HEK293 (cell line): ENCODE measurements at regions not wholly inside any gene's neighbourhood (a gene's known extent, or its start where the extent isn't known, plus 50 kb on each side); places are given as distances from the start of the nearest gene placed in this dataset.

Source experiments
- CTCF ChIA-PET: fragments of 350-600 bp; formaldehyde crosslinking; extraction: SDS; loops from one replicate; lab custom pipeline; 2021; ENCODE audit warnings: antibody characterized with exemption; lab: Yijun Ruan, JAX
- POLR2A ChIA-PET: fragments of 300-600 bp; formaldehyde crosslinking; extraction: SDS; loops from one replicate; lab custom pipeline; 2020; ENCODE audit warnings: antibody characterized with exemption, inconsistent platforms; lab: Yijun Ruan, JAX
- H3K27ac ChIP-seq: fragments of 200-500 bp; sonication (Bioruptor generic); 2 replicates; pipeline ENCODE4 v1.5.1; 2014; ENCODE audit warnings: low read depth, low read length, control low read depth, inconsistent platforms; ENCODE audit errors: extremely low read depth
- H3K36me3 ChIP-seq, 2 experiments: fragments of 200-500 bp in 1 of 2; sonication (Bioruptor generic) in 1 of 2; 1 replicate in 1 of 2; 2 replicates in 1 of 2; pipeline ENCODE4 v1.5.1; 2014 to 2017; ENCODE audit warnings: inconsistent platforms in 2 of 2, low read length in 2 of 2; ENCODE audit not compliant: control insufficient read depth in 2 of 2, insufficient read depth in 1 of 2
- H3K4me1 ChIP-seq: fragments of 200-500 bp; sonication (Bioruptor generic); 2 replicates; pipeline ENCODE4 v1.5.1; 2014; ENCODE audit warnings: mild to moderate bottlenecking, low read length, inconsistent platforms; ENCODE audit not compliant: control insufficient read depth, insufficient read depth
- H3K4me3 ChIP-seq: 2 replicates; pipeline ENCODE4 v1.5.1; 2011; ENCODE audit warnings: low read depth, mild to moderate bottlenecking, control low read depth, low read length, moderate library complexity
- H3K9me3 ChIP-seq: fragments of 200-500 bp; sonication (Bioruptor generic); 2 replicates; pipeline ENCODE4 v1.5.1; 2014; ENCODE audit warnings: low read depth, low read length, inconsistent platforms; ENCODE audit not compliant: control insufficient read depth, insufficient read depth
- PBX3 ChIP-seq: sonication (generic); formaldehyde crosslinking; IDR thresholded peaks from 2 replicates; pipeline ENCODE4 v1.8.1; 2022; ENCODE audit warnings: mild to moderate bottlenecking, moderate library complexity, missing genetic modification reagents
- SETDB1 ChIP-seq: IDR thresholded peaks from one replicate; pipeline ENCODE4 v1.6.1; 2017; ENCODE audit warnings: mild to moderate bottlenecking, low read length, moderate library complexity, mixed read lengths; ENCODE audit not compliant: insufficient read length
- TRIM28 ChIP-seq: IDR thresholded peaks from 2 replicates; pipeline ENCODE4 v1.6.1; 2011; ENCODE audit warnings: low read length, control low read depth, borderline replicate concordance
- ZBTB7A ChIP-seq: fragments of 450-650 bp; formaldehyde crosslinking; IDR thresholded peaks from 2 replicates; pipeline ENCODE4 v1.5.1; 2016; ENCODE audit warnings: low read depth, missing biosample characterization, missing genetic modification characterization
- ZNF26 ChIP-seq: fragments of 450-650 bp; formaldehyde crosslinking; IDR thresholded peaks from 2 replicates; pipeline ENCODE4 v1.5.1; 2016; ENCODE audit warnings: missing biosample characterization, missing genetic modification characterization
- ZNF510 ChIP-seq: fragments of 450-650 bp; formaldehyde crosslinking; IDR thresholded peaks from 2 replicates; pipeline ENCODE4 v1.5.1; 2018; ENCODE audit warnings: mild to moderate bottlenecking, missing genetic modification characterization, missing biosample characterization; ENCODE audit not compliant: insufficient replicate concordance
- ZNF529 ChIP-seq: fragments of 450-650 bp; formaldehyde crosslinking; IDR thresholded peaks from 2 replicates; pipeline ENCODE4 v1.5.1; 2017; ENCODE audit warnings: missing genetic modification characterization, missing biosample characterization; ENCODE audit not compliant: insufficient replicate concordance
- ZNF549 ChIP-seq: fragments of 450-650 bp; IDR thresholded peaks from 2 replicates; pipeline ENCODE4 v1.5.1; 2018; ENCODE audit warnings: missing biosample characterization, missing genetic modification characterization, mild to moderate bottlenecking, inconsistent platforms, moderate library complexity
- ZNF610 ChIP-seq: fragments of 450-650 bp; formaldehyde crosslinking; IDR thresholded peaks from 2 replicates; pipeline ENCODE4 v1.5.1; 2016; ENCODE audit warnings: missing biosample characterization, missing genetic modification characterization, borderline replicate concordance
- ZNF621 ChIP-seq: fragments of 450-650 bp; formaldehyde crosslinking; IDR thresholded peaks from 2 replicates; pipeline ENCODE4 v1.5.1; 2017; ENCODE audit warnings: missing biosample characterization, missing genetic modification characterization
- ZNF626 ChIP-seq: fragments of 450-650 bp; sonication (Bioruptor Pico); formaldehyde crosslinking; IDR thresholded peaks from 2 replicates; pipeline ENCODE4 v1.5.1; 2018; ENCODE audit warnings: missing biosample characterization, missing genetic modification characterization, inconsistent platforms
- ZNF670 ChIP-seq: fragments of 450-650 bp; formaldehyde crosslinking; IDR thresholded peaks from 2 replicates; pipeline ENCODE4 v1.5.1; 2016; ENCODE audit warnings: missing biosample characterization, missing genetic modification characterization, low read depth
- ZSCAN16 ChIP-seq: fragments of 450-650 bp; formaldehyde crosslinking; IDR thresholded peaks from 2 replicates; pipeline ENCODE4 v1.5.1; 2016; ENCODE audit warnings: missing biosample characterization, missing genetic modification characterization
- TF ChIP-seq, protein P1 (sequence below): fragments of 450-650 bp; formaldehyde crosslinking; IDR thresholded peaks from 2 replicates; pipeline ENCODE4 v1.5.1; 2016; ENCODE audit warnings: missing biosample characterization, missing genetic modification characterization
- TF ChIP-seq, protein P2 (sequence below): fragments of 450-650 bp; formaldehyde crosslinking; IDR thresholded peaks from 2 replicates; pipeline ENCODE4 v1.5.1; 2016; ENCODE audit warnings: missing biosample characterization, missing genetic modification characterization, borderline replicate concordance
- TF ChIP-seq, protein P3 (sequence below): fragments of 450-650 bp; formaldehyde crosslinking; IDR thresholded peaks from 2 replicates; pipeline ENCODE4 v1.5.1; 2016; ENCODE audit warnings: missing biosample characterization, missing genetic modification characterization, borderline replicate concordance
- TF ChIP-seq, protein P4 (sequence below): fragments of 450-650 bp; formaldehyde crosslinking; IDR thresholded peaks from 2 replicates; pipeline ENCODE4 v1.5.1; 2016; ENCODE audit warnings: missing biosample characterization, missing genetic modification characterization
- TF ChIP-seq, protein P5 (sequence below): fragments of 450-650 bp; formaldehyde crosslinking; IDR thresholded peaks from 2 replicates; pipeline ENCODE4 v1.5.1; 2016; ENCODE audit warnings: missing biosample characterization, missing genetic modification characterization

- H3K27ac ChIP-seq = no peak overlapping the region
- POLR2A ChIA-PET = no interaction called here
- H3K4me3 ChIP-seq = no peak overlapping the region
- TF ChIP-seq ZNF670 (tag by site-specific recombination) = no peak
- TF ChIP-seq, protein P1, sequence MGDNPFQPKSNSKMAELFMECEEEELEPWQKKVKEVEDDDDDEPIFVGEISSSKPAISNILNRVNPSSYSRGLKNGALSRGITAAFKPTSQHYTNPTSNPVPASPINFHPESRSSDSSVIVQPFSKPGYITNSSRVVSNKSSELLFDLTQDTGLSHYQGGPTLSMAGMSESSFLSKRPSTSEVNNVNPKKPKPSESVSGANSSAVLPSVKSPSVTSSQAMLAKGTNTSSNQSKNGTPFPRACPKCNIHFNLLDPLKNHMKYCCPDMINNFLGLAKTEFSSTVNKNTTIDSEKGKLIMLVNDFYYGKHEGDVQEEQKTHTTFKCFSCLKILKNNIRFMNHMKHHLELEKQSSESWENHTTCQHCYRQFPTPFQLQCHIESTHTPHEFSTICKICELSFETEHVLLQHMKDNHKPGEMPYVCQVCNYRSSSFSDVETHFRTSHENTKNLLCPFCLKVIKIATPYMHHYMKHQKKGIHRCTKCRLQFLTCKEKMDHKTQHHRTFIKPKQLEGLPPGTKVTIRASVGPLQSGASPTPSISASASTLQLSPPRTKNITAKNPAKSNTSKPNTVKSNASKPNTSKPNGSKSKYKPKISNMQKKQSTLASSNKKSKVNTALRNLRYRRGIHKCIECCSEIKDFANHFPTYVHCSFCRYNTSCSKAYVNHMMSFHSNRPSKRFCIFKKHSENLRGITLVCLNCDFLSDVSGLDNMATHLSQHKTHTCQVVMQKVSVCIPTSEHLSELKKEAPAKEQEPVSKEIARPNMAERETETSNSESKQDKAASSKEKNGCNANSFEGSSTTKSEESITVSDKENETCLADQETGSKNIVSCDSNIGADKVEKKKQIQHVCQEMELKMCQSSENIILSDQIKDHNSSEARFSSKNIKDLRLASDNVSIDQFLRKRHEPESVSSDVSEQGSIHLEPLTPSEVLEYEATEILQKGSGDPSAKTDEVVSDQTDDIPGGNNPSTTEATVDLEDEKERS (tag by site-specific recombination) = 0 out of 2 replicates have a peak, but pooled peaks have one; percentile 37
- peak; percentile 56; the same call in 1 of the 2 replicates for TF ChIP-seq ZNF626
- TF ChIP-seq ZNF621 (tag by site-specific recombination) = no peak
- peak; percentile 77; the same call in 1 of the 2 replicates for TF ChIP-seq ZNF549 (tag by site-specific recombination)
- no peak for TF ChIP-seq ZBTB7A
- TF ChIP-seq TRIM28 = peak; percentile 69; the same call in 1 of the 2 replicates
- peak; percentile 6 for TF ChIP-seq ZNF510 (tag by site-specific recombination)
- TF ChIP-seq ZNF610 (tag by site-specific recombination) = no peak; the same call in 1 of the 2 replicates
- peak; percentile 99 for TF ChIP-seq SETDB1
- no peaks in the 10 kb centered on the region for H3K36me3 ChIP-seq
- CTCF ChIA-PET = interaction anchor here (0.7 kb wide), 1 partner anchor 13 kb away, joined by 3 read pairs; no protein-coding TSS in a partner anchor
- no peaks in the 10 kb centered on the region; the same call in none of the 2 replicates for H3K9me3 ChIP-seq
- H3K4me1 ChIP-seq = no peaks in the 10 kb centered on the region
These were observed 308.2 kb upstream of the GLI3 start for GRCh38 chr7:42545049-42545724.

GRCh38 chr7:42543953-42544352 lies 306.9 kb upstream of the GLI3 start:
- H3K9me3 ChIP-seq = no peaks in the 10 kb centered on the region; the same call in none of the 2 replicates
- H3K4me3 ChIP-seq = no peak overlapping the region
- no peaks in the 10 kb centered on the region for H3K4me1 ChIP-seq
- POLR2A ChIA-PET = no interaction called here
- H3K36me3 ChIP-seq = no peaks in the 10 kb centered on the region
- CTCF ChIA-PET = interaction anchor here (0.6 kb wide), 1 partner anchor 108 kb away, joined by 4 read pairs; no protein-coding TSS in a partner anchor
- H3K27ac ChIP-seq = no peak overlapping the region
- TF ChIP-seq, protein P2, sequence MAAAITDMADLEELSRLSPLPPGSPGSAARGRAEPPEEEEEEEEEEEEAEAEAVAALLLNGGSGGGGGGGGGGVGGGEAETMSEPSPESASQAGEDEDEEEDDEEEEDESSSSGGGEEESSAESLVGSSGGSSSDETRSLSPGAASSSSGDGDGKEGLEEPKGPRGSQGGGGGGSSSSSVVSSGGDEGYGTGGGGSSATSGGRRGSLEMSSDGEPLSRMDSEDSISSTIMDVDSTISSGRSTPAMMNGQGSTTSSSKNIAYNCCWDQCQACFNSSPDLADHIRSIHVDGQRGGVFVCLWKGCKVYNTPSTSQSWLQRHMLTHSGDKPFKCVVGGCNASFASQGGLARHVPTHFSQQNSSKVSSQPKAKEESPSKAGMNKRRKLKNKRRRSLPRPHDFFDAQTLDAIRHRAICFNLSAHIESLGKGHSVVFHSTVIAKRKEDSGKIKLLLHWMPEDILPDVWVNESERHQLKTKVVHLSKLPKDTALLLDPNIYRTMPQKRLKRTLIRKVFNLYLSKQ = no peak
- no peak for TF ChIP-seq ZNF529 (tag by site-specific recombination)
- no peak for TF ChIP-seq PBX3 (CRISPR knock-in tag)
- TF ChIP-seq, protein P3, sequence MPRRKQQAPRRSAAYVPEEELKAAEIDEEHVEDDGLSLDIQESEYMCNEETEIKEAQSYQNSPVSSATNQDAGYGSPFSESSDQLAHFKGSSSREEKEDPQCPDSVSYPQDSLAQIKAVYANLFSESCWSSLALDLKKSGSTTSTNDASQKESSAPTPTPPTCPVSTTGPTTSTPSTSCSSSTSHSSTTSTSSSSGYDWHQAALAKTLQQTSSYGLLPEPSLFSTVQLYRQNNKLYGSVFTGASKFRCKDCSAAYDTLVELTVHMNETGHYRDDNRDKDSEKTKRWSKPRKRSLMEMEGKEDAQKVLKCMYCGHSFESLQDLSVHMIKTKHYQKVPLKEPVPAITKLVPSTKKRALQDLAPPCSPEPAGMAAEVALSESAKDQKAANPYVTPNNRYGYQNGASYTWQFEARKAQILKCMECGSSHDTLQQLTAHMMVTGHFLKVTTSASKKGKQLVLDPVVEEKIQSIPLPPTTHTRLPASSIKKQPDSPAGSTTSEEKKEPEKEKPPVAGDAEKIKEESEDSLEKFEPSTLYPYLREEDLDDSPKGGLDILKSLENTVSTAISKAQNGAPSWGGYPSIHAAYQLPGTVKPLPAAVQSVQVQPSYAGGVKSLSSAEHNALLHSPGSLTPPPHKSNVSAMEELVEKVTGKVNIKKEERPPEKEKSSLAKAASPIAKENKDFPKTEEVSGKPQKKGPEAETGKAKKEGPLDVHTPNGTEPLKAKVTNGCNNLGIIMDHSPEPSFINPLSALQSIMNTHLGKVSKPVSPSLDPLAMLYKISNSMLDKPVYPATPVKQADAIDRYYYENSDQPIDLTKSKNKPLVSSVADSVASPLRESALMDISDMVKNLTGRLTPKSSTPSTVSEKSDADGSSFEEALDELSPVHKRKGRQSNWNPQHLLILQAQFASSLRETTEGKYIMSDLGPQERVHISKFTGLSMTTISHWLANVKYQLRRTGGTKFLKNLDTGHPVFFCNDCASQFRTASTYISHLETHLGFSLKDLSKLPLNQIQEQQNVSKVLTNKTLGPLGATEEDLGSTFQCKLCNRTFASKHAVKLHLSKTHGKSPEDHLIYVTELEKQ (tag by site-specific recombination) = no peak
- no peak for TF ChIP-seq ZNF26 (tag by site-specific recombination)
- TF ChIP-seq ZSCAN16 (tag by site-specific recombination) = no peak
- TF ChIP-seq, protein P4, sequence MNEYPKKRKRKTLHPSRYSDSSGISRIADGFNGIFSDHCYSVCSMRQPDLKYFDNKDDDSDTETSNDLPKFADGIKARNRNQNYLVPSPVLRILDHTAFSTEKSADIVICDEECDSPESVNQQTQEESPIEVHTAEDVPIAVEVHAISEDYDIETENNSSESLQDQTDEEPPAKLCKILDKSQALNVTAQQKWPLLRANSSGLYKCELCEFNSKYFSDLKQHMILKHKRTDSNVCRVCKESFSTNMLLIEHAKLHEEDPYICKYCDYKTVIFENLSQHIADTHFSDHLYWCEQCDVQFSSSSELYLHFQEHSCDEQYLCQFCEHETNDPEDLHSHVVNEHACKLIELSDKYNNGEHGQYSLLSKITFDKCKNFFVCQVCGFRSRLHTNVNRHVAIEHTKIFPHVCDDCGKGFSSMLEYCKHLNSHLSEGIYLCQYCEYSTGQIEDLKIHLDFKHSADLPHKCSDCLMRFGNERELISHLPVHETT = no peak
- TF ChIP-seq, protein P5, sequence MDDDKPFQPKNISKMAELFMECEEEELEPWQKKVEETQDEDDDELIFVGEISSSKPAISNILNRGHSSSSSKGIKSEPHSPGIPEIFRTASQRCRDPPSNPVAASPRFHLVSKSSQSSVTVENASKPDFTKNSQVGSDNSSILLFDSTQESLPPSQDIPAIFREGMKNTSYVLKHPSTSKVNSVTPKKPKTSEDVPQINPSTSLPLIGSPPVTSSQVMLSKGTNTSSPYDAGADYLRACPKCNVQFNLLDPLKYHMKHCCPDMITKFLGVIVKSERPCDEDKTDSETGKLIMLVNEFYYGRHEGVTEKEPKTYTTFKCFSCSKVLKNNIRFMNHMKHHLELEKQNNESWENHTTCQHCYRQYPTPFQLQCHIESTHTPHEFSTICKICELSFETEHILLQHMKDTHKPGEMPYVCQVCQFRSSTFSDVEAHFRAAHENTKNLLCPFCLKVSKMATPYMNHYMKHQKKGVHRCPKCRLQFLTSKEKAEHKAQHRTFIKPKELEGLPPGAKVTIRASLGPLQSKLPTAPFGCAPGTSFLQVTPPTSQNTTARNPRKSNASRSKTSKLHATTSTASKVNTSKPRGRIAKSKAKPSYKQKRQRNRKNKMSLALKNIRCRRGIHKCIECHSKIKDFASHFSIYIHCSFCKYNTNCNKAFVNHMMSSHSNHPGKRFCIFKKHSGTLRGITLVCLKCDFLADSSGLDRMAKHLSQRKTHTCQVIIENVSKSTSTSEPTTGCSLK = no peak
- no peak for TF ChIP-seq SETDB1
